RWPE2 (cell line): ENCODE measurements at regions not wholly inside any gene's neighbourhood (a gene's known extent, or its start where the extent isn't known, plus 50 kb on each side); places are given as distances from the start of the nearest gene placed in this dataset.

Experiments
- ATAC-seq: fragments of 200-7000 bp; cut with Tn5 transposase; 3 replicates; pipeline ENCODE4 v1.9.1; 2021; ENCODE audit warnings: low read depth
- DNase-seq: peaks from one replicate; pipeline ENCODE4 v3.0.0-alpha.2; 2020; ENCODE audit warnings: low spot score
- H3K27ac ChIP-seq: fragments of 450-650 bp; 2 replicates; pipeline ENCODE4 v1.5.1; 2017; ENCODE audit warnings: mild to moderate bottlenecking; ENCODE audit not compliant: poor library complexity, severe bottlenecking
- H3K27me3 ChIP-seq: fragments of 250-450 bp; sonication (Bioruptor Pico); 2 replicates; pipeline ENCODE4 v1.5.1; 2021; ENCODE audit warnings: mild to moderate bottlenecking, moderate library complexity; ENCODE audit not compliant: insufficient read depth, poor library complexity, severe bottlenecking
- H3K36me3 ChIP-seq: fragments of 250-450 bp; sonication (Bioruptor Pico); 2 replicates; pipeline ENCODE4 v1.5.1; 2020; ENCODE audit warnings: low read depth, mild to moderate bottlenecking, moderate library complexity
- H3K4me1 ChIP-seq: fragments of 250-450 bp; sonication (Bioruptor Pico); 2 replicates; pipeline ENCODE4 v1.5.1; 2021; ENCODE audit warnings: mild to moderate bottlenecking, moderate library complexity; ENCODE audit not compliant: insufficient read depth, poor library complexity, severe bottlenecking
- H3K4me3 ChIP-seq: fragments of 250-450 bp; sonication (Bioruptor Pico); 2 replicates; pipeline ENCODE4 v1.5.1; 2021; ENCODE audit warnings: mild to moderate bottlenecking, moderate library complexity; ENCODE audit not compliant: severe bottlenecking
- H3K9me3 ChIP-seq: fragments of 250-450 bp; sonication (Bioruptor Pico); 2 replicates; pipeline ENCODE4 v1.5.1; 2021; ENCODE audit warnings: mild to moderate bottlenecking, moderate library complexity; ENCODE audit not compliant: severe bottlenecking
- TF ChIP-seq, protein P1 (sequence below): fragments of 450-650 bp; IDR thresholded peaks from one replicate; pipeline ENCODE4 v1.5.1; 2017; ENCODE audit warnings: mild to moderate bottlenecking, moderate library complexity; ENCODE audit not compliant: poor library complexity, severe bottlenecking

DNA sequence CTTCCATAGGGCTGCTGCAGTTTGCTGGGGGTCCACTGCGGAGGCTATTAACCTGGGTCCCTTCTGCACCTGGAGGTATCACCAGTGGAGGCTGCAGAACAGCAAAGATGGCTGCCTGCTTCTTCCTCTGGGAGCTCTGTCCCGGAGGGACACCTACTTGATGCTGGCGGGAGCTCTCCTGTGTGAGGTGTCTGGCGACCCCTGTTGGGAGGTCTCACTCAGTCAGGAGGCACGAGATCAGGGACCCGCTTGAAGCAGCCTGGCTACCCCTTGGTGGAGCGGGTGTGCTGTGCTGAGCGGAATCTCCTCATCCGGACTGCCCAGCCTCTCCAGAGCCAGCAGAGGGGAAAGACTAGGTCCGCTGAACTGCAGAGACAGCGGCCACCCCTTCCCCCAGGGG is 56.0 kb upstream of the CTXND1 start:
- DNase-seq (no peak), ATAC-seq (no peak)
- peaks cover 15% of the 10 kb centered on the region for H3K27me3 ChIP-seq
- H3K27ac ChIP-seq = no peak overlapping the region
- no peaks in the 10 kb centered on the region for H3K4me1 ChIP-seq
- H3K4me3 ChIP-seq = no peak overlapping the region
- H3K36me3 ChIP-seq = no peaks in the 10 kb centered on the region
- no peaks in the 10 kb centered on the region for H3K9me3 ChIP-seq
- TF ChIP-seq, protein P1, sequence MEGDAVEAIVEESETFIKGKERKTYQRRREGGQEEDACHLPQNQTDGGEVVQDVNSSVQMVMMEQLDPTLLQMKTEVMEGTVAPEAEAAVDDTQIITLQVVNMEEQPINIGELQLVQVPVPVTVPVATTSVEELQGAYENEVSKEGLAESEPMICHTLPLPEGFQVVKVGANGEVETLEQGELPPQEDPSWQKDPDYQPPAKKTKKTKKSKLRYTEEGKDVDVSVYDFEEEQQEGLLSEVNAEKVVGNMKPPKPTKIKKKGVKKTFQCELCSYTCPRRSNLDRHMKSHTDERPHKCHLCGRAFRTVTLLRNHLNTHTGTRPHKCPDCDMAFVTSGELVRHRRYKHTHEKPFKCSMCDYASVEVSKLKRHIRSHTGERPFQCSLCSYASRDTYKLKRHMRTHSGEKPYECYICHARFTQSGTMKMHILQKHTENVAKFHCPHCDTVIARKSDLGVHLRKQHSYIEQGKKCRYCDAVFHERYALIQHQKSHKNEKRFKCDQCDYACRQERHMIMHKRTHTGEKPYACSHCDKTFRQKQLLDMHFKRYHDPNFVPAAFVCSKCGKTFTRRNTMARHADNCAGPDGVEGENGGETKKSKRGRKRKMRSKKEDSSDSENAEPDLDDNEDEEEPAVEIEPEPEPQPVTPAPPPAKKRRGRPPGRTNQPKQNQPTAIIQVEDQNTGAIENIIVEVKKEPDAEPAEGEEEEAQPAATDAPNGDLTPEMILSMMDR = no peak

DNA sequence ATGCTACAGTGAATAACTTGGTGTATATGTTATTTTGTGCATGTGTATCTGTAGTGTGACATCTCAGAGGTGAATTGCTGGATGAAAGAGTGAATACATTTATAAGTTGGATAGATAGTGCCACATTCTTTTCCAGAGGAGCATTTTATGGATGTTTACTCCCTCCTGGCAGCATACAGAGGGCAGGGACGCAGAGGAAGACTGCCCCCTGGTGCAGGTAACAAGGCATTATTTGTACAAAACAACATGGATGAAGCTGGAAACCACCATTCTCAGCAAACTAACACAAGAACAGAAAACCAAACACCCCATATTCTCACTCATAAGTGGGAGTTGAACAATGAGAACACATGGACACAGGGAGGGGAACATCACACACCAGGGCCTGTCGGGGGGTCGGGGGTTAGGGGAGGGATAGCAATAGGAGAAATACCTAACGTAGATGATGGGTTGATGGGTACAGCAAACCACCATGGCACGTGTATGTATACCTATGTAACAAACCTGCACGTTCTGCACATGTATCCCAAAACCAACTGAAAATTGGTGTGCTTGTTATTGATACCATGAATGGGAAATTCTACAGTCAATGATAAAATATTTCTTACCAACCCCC is 57.9 kb upstream of the CTXND1 start:
- Histone ChIP-seq H3K4me1 (no peaks in the 10 kb centered on the region), H3K36me3 (no peaks in the 10 kb centered on the region), H3K4me3 (no peak overlapping the region), H3K9me3 (no peaks in the 10 kb centered on the region), H3K27me3 (peaks cover 11% of the 10 kb centered on the region), H3K27ac (no peak overlapping the region)
- DNase-seq = no peak
- TF ChIP-seq, protein P1 = peak; percentile 75
- peak; percentile 51; the same call in 1 of the 3 replicates for ATAC-seq

DNA sequence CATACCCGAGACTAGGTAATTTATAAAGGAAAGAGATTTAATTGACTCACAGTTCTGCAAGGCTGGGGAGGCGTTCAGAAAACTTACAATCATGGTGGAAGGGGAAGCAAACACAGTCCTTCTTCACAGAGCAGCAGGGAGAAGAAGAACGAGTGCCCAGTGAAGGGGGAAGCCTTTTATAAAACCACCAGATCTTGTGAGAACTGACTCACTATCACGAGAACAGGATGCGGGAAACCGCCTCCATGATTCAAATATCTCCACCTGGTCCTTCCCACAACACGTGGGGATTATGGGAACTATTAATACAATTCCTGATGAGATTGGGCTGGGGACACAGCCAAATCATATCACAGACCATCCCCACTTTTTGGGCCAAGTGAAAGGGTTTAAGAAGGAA is 58.8 kb upstream of the CTXND1 start:
- Histone ChIP-seq H3K27me3 (peaks cover 11% of the 10 kb centered on the region), H3K9me3 (no peaks in the 10 kb centered on the region), H3K36me3 (no peaks in the 10 kb centered on the region), H3K4me1 (no peaks in the 10 kb centered on the region), H3K27ac (no peak overlapping the region), H3K4me3 (no peak overlapping the region)
- no peak for ATAC-seq
- no peak for DNase-seq
- TF ChIP-seq, protein P1 = no peak

DNA sequence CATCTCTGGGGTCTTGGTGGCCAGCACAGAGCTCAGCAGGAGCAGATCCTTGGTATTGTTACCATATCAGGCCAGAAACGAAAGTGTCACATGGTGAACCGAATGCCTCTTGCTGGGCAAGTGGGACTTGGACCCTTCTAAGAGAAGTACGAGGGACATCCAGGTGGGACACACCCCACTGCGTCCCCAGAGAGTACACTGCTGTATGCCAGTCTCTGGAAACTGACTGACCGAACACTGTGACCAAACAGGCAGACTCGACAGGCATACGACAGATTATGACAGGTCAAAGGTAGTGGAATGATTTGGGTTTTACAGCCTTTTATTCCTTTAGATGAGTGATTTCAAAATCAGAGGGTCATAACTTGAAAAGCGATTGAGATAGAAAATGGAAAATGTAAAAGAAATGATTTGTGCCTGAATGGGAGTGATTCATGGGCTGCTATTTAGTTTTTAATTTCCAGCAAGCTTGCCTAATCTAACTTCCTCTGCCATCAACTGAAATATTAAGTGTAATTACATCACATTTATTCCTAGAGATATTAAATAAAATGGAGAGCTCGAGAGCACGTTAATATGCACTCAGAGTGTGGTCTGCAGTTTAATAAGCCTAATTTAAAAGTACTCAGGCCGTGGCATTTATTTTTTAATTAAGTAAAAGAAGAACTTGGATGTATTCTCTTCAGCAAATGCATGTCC is 63.4 kb upstream of the CTXND1 start:
- DNase-seq (no peak), ATAC-seq (no peak)
- TF ChIP-seq, protein P1 = no peak
- Histone ChIP-seq H3K27ac (no peak overlapping the region), H3K4me1 (no peaks in the 10 kb centered on the region), H3K36me3 (no peaks in the 10 kb centered on the region), H3K9me3 (no peaks in the 10 kb centered on the region), H3K27me3 (no peaks in the 10 kb centered on the region), H3K4me3 (no peak overlapping the region)
